ENCODE measurements at regions not wholly inside any gene's neighbourhood (a gene's known extent, or its start where the extent isn't known, plus 50 kb on each side); places are given as distances from the start of the nearest gene placed in this dataset.
"Not testable (repeated sequence)": the region's sequence is repeated elsewhere in the genome, so short reads cannot be mapped to it uniquely, and the experiment has no call there.

DNA sequence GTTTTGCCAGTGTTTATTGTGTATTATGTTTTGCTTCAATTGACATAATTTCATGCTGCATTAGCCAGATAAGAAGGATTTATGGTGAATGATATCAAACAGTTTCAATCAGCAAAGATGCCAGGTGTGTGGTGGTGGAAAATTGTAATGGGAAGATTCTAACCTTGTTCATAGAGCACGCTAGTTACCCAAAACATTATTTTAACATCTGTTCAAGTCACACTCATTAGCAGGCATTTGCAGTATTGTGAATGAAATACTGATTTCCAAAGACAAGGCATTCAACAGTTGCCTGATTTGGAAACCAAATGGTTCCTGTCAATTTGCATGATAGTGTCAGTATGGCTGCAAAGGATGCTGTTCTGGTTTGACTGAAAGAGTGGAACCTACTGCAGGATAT is 129.7 kb downstream of the EPC1 start:
- DNase-seq, result no peak

DNA sequence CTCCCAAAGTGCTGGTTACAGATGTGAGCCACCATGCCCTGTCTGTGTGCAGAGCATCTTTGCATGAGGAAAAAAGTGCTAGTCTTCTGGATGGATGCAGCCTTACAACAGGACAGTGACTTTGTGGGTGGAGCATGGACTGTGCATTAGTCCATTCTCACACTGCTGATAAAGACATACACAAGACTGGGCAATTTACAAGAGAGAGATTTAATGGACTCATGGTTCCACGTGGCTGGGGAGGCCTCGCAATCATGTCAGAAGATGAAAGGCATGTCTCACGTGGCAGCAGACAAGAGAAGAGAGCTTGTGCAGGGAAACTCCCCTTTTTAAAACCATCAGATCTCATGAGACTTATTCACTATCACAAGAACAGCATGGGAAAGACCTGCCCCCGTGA is 133.1 kb downstream of the EPC1 start:
- DNase-seq, result not testable (repeated sequence)

DNA sequence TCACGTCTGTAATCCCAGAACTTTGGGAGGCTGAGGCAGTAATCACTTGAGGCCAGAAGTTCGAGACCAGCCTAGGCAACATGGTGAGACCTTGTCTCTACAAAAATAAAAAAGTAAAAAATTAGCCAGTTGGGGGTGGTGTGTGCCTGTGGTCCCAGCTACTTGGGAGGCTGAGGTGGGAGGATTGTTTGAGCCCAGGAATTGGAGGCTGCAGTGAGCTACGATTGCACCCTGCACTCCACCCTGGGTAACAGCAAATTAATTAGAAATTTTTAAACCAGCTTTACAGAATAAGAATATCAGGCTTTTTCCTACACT is 136.0 kb downstream of the EPC1 start:
- DNase-seq, result no peak

DNA sequence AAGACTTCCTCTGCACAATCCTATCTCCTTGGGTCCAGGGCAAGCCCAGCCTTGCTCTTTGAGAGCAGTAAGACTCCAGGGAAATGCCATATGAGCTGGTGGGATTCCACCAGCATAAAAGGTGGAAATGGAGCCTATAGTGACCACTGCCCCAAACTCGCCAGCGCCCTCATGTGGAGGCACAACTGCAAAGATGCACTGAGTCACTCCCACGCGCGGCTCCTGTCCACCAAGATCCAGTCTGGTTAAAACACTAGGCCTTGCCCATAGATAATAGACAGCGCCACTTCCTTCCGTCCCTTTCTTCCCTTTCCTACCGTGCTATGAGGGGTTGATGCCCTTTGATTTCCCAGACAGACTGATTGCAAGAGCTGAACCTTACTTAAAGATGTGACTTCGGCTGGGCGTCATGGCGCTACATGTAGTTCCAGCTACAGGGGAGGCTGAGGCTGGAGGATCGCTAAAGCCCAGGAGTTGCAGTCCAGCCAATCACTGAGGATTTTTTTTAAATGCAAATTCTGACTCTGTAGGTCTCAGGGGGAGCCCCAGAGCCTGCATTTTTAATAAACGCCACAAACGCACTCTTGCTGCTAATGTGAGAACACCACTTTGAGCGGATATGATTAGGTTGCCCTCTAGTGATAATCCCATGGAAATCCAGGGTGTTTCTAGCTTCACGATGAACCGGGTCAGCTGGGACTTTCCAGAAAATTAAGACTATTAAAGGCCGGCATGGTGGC is 136.5 kb downstream of the EPC1 start:
- DNase-seq, result peak; percentile 9

DNA sequence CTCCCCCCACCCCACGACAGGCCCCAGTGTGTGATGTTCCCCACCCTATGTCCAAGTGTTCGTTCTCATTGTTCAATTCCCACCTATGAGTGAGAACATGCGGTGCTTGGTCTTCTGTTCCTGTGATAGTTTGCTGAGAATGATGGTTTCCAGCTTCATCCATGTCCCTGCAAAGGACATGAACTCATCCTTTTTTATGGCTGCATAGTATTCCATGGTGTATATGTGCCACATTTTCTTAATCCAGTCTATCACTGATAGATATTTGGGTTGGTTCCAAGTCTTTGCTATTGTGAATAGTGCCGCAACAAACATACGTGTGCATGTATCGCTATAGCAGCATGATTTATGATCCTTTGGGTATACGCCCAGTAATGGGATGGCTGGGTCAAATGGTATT is 139.0 kb downstream of the EPC1 start:
- not testable (repeated sequence) for DNase-seq

DNA sequence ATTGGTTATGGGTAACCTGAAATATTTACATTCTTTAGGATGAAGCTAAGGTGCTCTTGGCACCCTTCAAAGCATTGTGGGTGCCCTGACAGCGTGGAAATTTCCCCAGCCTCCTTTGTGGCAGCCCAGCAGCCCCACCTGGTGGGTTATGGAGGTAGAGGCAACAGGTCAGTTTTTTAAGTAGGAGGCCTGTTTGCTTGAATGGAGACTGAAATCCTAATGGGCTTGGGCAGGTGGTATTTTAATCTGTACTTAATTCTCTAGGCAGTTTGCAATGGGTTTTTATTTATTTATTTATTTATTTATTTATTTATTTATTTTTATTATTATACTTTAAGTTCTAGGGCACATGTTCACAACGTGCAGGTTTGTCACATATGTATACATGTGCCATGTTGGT is 139.4 kb downstream of the EPC1 start:
- DNase-seq, result peak; percentile 57

DNA sequence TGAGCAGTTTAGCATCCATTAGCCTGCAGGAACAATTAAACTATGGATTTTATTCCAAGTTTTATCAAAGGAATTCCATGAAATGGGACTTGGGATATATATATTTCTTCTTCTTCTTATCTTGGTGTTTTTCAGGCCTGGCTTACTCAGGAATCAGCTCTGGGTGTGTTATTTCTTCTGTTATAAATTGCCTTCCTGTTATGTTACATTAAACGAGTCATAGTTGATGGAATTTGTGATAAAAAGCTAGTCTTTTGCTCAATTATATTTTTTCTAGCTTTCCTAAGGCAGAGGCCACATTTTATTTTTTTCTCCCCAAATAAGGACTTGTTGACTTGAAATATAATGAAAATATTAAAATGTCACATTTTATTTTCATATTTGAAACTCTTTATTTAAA is 141.3 kb downstream of the EPC1 start:
- no peak for DNase-seq

DNA sequence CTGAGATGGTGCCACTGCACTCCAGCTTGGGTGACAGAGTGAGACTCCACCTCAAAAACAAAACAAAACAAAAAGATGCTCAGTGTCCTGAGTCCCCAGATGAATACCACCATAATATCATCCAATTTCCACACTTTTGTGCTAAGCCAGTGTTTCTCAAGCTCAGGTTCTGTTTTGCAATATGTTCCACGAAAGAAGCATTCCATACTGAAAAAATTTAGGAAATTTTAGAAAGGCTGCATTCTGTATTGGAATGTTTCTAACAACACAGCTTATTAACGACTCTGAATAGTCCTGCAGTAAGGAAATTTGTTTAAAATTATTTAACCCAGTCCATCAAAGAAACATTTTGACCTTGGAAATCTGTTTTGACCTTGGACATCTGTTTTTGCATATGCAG is 142.4 kb downstream of the EPC1 start:
- no peak for DNase-seq

DNA sequence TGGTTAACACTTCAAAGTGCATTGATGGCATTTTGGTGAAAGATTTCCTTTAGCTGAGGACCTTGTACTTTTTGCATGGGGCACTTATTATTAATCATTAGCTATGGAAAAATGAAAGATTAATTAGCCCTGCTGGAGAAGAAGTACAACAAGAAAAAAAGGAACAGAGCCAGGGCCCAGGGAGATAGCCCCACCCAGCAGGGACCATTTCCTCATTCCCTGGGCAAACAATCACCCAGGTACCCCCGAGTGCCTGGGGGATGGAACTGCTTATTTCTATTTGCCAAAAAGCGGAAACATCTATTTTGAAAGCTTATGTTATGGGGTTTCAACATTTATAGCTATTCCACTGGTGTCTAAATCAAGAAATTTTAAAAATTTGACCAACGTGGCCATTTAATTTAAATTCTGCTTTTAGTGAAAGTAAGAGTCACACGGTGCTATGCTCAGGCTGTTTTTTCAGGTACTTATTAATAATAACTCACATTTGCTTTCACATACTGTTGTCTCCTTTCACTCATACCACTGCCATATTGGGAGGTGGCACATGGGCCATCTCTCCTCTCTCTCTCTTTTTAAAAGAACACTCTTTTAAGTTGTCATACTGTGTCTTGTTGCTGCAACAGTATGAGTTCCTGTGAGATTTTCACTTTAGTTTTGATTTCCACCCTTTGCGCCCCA is 143.6 kb upstream of the KIF5B start:
- peak; percentile 4 for DNase-seq

DNA sequence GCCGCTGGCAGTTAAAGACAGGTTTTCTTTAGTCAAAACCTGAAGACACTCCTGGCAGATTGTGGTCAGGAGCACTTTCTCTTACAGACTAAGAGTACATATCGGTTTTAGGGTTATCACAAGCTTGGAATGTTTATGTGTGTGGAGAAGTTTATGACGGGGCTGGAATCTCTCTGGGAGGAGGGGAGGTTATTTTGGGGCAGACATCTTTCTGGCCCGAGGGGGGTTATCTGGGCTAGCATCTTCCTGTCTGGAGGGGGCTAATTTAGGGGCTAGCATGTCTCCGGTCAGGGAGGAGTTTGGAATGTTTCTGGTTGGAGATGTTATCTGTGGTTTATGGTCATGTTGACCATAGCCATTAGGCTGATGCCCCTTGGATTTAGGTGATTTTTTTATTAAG is 141.2 kb upstream of the KIF5B start:
- DNase-seq, result no peak

DNA sequence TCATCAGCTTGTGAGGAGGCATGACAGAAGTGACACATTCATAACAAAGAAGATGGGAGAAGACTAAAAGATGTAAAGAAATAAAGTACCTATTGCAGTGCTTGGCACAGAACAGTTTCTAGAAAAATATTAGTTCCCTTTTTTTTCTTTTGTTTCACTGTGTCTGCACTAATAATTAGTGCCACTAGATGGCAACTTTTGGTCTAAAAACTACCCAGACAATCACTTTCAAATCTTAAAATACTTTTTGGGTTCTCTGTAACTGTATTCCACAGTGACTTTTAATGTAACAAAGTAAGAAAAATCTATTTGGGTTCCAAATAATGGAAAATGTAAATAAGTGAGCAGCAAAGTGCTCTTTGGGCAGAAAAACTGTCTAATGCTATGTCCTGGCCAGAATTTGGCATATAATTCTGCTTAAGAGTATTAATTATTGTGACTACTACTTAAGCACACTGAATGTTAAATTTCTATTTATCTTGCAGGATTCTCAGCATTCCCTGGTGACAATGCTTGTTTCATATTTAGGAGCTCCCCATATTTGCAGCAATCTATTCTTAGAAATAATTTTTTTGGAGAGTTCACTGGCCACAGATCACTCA is 134.8 kb upstream of the KIF5B start:
- peak; percentile 53 for DNase-seq

DNA sequence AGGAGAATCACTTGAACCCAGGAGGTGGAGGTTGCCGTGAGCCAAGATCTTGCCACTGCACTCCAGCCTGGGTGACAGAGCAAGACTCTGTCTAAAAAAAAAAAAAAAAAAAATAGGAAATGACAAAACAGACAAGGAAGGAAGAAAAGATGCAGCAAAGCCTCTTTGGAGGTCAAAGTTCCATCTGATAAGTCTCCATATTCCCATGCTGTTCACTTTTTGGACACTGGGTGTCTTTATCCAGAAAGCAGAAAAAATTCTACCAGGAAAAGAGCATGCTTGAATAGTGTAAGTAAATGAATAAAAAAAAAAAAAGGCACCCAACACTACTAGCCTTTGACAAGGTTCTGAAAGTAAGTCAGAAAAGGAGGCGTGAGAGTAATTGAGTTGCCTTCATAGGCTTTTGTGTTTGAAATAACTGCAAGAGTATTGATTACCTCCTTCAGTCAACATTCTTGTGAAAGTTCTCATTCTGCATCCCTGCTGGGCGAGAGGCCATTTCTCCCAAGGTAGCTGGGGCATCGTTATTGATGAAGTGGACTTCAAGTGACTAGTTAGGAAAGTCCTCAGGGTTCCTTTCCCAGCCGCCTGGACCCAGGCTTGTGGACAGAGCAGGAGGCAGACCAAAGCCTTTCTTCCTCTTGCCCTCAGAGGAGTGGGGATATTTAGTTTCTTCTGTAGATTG is 133.3 kb upstream of the KIF5B start:
- no peak for DNase-seq

DNA sequence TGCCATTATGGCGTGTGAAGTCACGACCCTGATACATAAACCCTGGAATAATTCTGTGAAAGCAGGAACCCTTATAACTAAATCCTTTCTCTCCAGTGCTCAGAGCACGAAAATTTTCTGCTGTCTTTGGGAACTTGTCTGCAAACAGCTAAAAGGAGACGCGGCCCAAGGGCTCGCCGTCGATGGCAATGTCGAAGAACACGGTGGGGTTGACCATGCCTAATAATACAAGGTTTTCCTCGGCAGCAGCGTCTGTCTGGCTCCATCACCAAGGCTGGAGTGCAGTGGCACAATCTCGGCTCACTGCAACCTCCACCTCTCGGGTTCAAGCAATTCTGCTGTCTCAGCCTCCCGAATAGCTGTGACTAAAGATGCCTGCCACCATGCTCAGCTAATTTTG is 132.4 kb upstream of the KIF5B start:
- DNase-seq, result not testable (repeated sequence)

DNA sequence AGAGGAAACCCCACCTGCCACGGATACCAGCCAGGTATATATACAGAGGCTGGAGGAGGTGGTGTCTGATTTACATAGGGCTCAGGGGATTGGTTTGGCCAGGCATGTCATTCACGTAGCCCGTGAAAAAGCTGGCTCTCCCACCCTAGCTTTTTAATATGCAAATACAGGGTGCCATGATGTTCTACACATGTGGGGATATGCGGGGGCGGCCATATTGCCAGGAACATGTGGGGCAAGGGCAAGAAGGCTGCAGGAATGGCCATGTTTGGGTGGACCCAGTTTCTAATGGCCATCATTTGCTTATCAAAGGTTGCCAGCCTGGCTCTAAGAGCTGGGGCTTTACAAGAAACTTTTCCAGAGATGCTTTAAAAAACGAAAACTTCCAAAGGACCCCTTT is 131.5 kb upstream of the KIF5B start:
- DNase-seq, result no peak

DNA sequence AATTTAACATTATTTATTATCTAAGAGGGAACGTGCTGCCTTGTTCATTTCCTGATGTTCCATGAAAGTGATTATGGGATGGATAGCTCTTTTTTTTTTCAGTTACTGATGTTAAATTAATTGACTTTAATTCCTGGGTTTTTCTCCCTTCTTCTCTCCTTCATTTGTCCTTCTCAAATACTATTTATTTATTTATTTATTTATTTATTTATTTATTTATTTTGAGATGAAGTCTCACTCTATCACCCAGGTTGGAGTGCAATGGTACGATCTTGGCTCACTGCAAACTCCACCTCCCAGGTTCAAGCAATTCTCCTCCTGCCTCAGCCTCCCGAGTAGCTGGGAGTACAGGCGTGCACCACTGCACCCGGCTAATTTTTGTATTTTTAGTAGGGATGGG is 127.4 kb upstream of the KIF5B start:
- not testable (repeated sequence) for DNase-seq

DNA sequence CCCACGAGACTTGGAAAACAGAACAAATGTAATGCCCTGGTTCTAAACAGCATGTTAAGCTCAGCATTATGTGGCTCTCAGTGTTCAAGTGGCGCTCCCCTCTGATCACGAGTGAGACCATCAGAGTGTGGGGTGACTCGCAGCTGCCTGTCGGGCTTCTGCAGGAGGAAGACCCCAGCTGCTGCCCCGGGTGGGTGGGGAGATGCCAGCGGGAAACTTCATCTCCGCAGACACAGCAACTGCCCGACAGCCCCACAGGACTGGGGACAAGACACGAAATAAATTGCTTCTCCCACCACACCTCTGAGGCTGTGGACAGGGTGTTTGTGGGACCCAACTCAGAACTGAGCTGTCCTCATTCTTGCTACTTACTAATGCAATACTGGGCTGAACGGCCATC is 126.3 kb upstream of the KIF5B start:
- no peak for DNase-seq

DNA sequence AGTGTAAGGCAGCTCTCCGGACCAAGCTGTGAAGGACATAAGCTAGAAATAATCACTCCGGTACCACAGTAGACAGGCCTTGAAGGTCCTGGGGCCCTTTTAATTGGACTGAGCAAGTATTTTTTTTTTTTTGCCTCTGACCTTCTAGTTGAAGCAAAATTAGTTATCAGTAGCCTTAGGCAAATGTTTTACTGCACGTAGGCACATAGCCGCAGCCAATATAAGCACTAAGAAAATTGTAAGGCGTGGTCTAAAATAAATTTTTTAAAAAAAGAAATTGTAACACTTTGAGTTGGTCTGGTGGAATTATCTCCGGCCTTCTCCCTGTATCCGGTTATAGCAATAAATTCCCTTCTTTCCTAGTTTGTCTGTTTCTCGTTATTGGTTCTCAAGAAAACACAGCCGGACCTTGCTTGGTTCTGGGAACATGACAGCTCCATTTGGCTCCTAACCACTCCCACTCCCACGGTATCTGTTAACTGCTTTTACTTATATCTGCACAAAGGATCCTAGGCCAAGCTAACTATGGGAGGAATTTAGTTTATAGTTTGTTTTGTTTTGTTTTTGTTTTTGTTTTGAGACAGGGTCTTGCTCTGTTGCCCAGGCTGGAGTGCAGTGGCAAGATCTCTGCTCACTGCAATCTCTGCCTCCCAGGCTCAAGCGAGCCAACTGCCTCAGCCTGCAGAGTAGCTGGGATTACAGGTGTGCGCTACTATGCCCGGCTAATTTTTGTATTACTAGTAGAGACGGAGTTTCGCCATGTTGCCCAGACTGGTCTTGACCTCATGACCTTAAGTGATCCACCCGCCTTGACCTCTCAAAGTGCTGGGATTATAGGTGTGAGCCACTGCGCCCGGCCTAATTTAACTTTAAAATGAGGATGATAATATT is 124.4 kb upstream of the KIF5B start:
- DNase-seq, result no peak

DNA sequence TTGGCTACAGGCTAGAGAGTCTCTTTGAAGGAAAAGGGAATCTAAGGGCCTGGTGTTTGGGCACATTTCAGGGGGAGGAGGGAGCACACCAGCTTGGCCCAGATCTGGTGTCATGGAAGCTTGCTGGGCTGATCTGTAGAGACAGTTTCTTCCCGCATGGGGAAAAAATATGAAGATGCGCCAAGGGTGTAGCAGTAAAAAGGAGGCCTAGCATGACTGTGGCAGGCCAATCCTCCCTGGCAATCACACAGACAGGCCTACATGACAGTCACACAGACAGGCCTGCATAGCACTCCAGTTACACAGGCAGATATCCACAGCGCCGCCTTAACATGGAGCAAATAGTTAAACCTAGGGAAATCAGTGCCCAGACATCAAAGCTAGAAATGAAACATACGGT is 123.6 kb upstream of the KIF5B start:
- no peak for DNase-seq

DNA sequence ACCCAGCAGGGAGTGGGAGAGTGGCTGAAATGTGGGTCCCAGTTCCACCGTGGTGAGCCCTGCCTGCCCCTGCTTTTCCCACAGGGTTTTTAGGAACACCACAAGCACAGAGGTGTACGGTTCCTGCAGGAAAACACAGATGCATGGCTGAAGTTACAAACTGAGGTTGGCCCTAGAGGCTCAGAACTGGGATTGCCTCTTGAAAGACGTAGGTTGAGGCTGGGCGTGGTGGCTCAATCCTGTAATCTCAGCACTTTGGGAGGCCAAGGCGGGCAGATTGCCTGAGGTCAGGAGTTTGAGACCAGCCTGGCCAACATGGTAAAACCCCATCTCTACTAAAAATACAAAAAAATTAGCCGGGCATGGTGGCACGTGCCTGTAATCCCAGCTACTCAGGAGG is 121.4 kb upstream of the KIF5B start:
- DNase-seq, result not testable (repeated sequence)

DNA sequence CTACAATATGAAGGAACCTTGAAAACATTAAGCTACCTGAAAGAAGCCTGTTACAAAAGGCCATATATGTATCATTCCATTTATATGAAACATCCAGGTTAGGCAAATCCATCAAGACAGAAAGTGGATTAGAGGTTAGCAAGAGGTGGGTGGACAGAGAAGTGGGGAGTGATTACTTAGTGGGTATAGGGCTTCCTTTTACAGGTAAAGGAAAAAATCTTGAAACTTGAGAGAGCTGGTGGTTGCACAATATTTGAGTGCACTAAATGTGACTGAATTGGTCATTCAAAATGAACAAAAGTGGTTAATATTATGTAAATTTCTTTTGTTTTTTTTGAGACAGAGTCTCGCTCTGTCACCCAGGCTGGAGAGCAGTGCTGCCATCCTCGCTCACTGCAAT is 119.4 kb upstream of the KIF5B start:
- no peak for DNase-seq

DNA sequence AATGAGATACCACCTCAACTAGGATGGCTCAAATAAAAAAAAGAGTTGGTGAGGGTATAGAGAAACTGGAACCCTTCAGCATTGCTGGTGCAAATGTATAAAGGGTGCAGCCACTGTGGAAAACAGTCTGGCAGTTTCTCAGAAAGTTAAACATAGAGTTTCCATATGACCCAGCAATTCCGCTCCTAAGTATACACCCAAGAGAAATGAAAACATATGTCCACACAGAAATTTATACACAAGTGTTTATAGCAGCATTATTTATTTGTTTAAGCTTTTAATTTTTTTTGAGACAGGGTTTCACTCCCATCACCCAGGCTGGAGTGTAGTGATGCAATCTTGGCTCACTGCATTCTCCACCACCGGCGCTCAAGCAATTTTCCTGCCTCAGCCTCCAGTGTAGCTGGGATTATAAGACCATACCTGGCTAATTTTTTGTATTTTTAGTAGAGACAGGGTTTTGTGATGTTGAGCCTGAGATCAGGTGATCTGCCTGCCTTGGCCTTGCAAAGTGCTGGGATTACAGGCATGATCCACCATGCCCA is 118.2 kb upstream of the KIF5B start:
- DNase-seq, result no peak

DNA sequence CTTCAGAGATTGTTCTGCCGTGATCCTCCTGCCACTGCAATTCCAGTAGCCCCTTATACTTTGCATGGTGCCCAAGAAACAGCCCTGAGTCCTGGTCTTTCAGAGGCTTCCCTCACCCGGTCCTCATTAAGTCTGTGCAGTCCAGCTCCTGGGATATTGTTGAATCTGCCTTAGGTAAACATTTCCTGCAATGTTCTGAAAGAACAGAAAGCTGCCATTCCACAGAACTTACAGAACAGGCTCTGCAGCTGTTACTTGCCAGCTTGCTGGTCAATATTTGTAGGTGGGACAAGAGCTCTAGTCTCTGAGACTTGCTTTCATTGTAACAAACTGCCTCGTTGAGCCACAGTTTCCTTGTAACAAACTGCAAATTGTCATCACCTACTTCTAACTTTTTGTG is 115.0 kb upstream of the KIF5B start:
- no peak for DNase-seq

DNA sequence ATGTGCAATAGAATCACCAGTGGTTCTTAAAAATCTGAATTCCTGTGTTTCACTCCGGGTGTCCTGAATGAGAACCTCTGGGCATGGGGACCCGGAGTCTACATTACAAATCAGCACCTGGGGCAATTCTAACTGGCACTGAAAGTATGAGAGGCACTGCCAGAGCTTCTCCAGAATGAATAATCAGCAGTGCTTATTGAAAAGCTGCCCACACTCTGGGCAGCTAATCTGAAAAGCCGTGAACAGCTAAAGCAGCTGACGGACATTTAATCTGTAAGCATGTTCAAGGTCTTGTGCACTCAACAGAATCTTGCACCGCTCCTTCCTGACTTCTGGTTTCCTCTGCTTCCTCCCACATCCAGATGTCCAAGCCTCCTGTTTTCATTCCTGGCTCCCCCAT is 113.3 kb upstream of the KIF5B start:
- DNase-seq, result no peak
